ACC112 (cell line): ENCODE measurements at regions not wholly inside any gene's neighbourhood (a gene's known extent, or its start where the extent isn't known, plus 50 kb on each side); places are given as distances from the start of the nearest gene placed in this dataset.
"Not testable (repeated sequence)": the region's sequence is repeated elsewhere in the genome, so short reads cannot be mapped to it uniquely, and the experiment has no call there.

Experiments used
- H2AFZ ChIP-seq: fragments of 200-600 bp; sonication (generic); one replicate; pipeline ENCODE4 v1.6.0; 2017; ENCODE audit warnings: antibody characterized with exemption, low read length; ENCODE audit not compliant: unreplicated experiment
- H3K27ac ChIP-seq: fragments of 200-600 bp; sonication (generic); 2 replicates; pipeline ENCODE4 v1.5.1; 2014; ENCODE audit warnings: low read depth, mild to moderate bottlenecking, antibody characterized with exemption, low read length, moderate library complexity
- H3K27me3 ChIP-seq: fragments of 200-600 bp; sonication (generic); 2 replicates; pipeline ENCODE4 v1.6.1; 2014; ENCODE audit warnings: mild to moderate bottlenecking, antibody characterized with exemption, low read length, moderate library complexity, mixed read lengths; ENCODE audit not compliant: insufficient read depth
- H3K36me3 ChIP-seq: fragments of 200-600 bp; sonication (generic); 2 replicates; pipeline ENCODE4 v1.6.1; 2016; ENCODE audit warnings: mild to moderate bottlenecking, antibody characterized with exemption, low read length, moderate library complexity, mixed read lengths; ENCODE audit not compliant: insufficient read depth
- H3K4me1 ChIP-seq: fragments of 200-600 bp; sonication (generic); one replicate; pipeline ENCODE4 v1.6.1; 2016; ENCODE audit warnings: low read length, mixed read lengths; ENCODE audit not compliant: insufficient read depth, unreplicated experiment, control insufficient read depth
- H3K4me3 ChIP-seq: fragments of 200-600 bp; sonication (generic); 2 replicates; pipeline ENCODE4 v1.5.1; 2014; ENCODE audit warnings: mild to moderate bottlenecking, low read depth, low read length
- H3K79me2 ChIP-seq: fragments of 200-600 bp; sonication (generic); one replicate; pipeline ENCODE4 v1.6.0; 2016; ENCODE audit warnings: low read length; ENCODE audit not compliant: control insufficient read depth, unreplicated experiment, insufficient read depth

DNA sequence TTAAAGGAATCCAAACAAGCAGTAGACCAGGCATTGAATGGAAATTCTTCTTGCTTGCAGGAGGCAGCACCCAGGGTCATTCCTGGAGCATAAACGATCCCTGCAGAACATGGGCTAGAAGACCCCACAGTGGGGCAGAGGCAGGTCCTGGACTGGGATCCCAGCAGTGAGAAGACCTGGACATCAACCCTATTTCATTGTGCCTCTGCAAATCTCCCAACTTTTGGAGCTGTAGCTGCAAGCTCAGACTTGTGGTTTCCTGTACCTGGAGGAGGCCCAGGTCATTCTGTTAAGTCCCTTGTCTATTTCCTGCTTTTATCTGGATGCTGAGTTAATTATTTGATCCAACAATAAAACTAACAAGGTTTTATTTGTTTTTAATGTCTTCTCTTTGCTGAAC lies 61.7 kb downstream of the CALM1 start:
- Histone ChIP-seq H3K27me3 (peaks cover 27% of the 10 kb centered on the region), H3K27ac (no peak overlapping the region), H3K79me2 (no peaks in the 10 kb centered on the region), H3K4me3 (no peak overlapping the region), H2AFZ (no peak overlapping the region), H3K36me3 (no peaks in the 10 kb centered on the region), H3K4me1 (no peaks in the 10 kb centered on the region)

DNA sequence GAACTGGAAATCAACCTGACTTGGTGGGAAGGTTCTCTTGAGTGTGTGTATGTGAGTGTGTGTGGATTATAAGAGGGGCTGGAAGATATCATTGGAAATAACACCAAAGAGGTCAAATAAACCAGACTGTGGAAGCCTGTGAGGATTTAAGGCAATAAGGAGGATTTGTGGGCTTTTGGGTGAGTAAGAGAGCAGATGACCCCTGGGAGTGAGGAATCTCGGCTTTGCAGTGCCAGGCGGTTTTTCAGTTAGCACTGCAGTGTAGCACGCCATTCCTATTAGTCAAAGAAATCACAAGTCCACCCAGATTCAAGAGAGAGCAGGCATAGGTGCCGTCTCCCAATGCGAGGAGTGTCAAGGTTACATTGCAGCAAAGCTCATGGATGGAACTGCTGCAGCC lies 63.3 kb downstream of the CALM1 start:
- Histone ChIP-seq H3K27me3 (peaks cover 31% of the 10 kb centered on the region), H3K27ac (no peak overlapping the region), H3K4me1 (no peaks in the 10 kb centered on the region), H3K79me2 (no peaks in the 10 kb centered on the region), H3K36me3 (no peaks in the 10 kb centered on the region), H3K4me3 (no peak overlapping the region), H2AFZ (no peak overlapping the region)

DNA sequence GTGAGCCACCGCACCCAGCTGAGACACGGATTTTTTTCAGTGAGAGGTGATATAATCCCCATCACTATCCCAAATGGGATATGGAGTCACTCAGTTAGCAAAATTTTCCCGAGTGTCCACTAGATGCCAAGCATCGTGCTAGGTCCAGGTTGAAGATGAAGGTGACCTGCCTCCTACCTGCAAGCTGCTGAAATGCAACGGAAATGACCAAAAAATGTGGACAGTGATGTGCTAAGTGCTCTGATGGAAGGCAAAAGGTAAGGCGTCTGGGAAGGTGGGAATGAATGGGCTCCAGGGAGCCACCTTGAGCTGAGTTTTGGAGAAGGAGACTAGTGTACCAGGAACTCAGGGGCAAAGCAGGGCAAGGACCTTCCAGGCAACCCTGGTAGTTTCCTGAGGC lies 64.6 kb downstream of the CALM1 start:
- Histone ChIP-seq H3K79me2 (no peaks in the 10 kb centered on the region), H2AFZ (no peak overlapping the region), H3K27ac (no peak overlapping the region), H3K4me1 (no peaks in the 10 kb centered on the region), H3K36me3 (no peaks in the 10 kb centered on the region), H3K4me3 (no peak overlapping the region), H3K27me3 (peaks cover 30% of the 10 kb centered on the region)

DNA sequence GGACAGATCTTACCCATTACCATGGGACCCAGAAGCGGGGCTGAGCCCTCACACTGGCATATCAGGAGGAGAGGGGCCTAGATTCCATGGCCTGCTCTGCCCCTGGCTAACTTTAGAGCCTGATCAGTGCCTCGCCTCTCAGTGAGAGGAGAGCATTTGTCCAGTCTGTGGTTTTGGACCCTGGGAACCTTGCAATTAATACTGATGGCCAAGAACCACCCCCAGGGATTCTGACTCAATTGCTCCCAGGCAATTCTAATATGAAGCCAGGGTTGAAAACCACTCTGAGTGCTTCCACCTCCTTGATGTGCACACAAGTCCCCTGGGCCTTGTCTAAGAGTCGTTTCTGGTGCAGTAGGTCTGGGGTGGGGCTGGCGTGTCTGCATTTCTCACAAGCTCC lies 67.7 kb downstream of the CALM1 start:
- peaks cover 56% of the 10 kb centered on the region for H3K27me3 ChIP-seq
- H3K27ac ChIP-seq: no peak overlapping the region
- no peak overlapping the region for H2AFZ ChIP-seq
- H3K79me2 ChIP-seq: no peaks in the 10 kb centered on the region
- H3K36me3 ChIP-seq: no peaks in the 10 kb centered on the region
- no peaks in the 10 kb centered on the region for H3K4me1 ChIP-seq
- no peak overlapping the region for H3K4me3 ChIP-seq

DNA sequence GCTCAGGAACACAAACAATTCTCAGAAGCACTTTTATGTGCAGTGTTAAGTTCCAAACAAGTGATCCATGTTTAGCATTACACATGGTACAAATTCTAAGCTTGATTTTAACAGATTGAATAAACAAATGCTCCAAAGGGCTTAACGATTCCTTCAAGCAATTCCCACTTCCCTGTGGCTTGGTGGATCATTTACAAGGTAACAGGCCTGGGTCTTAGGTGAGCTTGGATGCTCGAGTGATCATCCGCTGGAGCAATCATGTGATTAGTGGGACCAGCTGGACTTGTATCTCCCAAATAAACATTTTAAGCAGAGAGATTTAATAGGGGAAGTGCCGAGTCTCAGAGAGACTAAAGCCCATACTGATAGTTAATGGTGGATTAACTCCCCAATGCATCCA lies 70.7 kb downstream of the CALM1 start:
- Histone ChIP-seq H3K27ac (no peak overlapping the region), H3K36me3 (no peaks in the 10 kb centered on the region), H2AFZ (no peak overlapping the region), H3K4me1 (no peaks in the 10 kb centered on the region), H3K4me3 (no peak overlapping the region), H3K79me2 (no peaks in the 10 kb centered on the region), H3K27me3 (peaks cover 69% of the 10 kb centered on the region)

DNA sequence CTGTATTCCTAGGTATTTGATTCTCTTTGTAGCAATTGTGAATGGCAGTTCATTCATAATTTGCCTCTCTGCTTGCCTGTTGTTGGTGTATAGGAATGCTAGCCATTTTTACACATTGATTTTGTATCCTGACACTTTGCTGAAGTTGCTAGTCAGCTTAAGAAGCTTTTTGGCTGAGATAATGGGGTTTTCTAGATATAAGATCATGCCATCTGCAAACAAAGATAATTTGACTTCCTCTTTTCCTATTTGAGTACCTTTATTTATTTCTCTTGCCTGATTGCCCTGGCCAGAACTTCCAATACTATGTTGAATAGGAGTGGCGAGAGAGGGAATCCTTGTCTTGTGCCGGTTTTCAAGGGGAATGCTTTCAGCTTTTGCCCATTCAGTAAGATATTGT lies 72.6 kb downstream of the CALM1 start:
- peaks cover 71% of the 10 kb centered on the region for H3K27me3 ChIP-seq
- H2AFZ ChIP-seq, H3K4me1 ChIP-seq, H3K4me3 ChIP-seq, H3K79me2 ChIP-seq, H3K36me3 ChIP-seq, H3K27ac ChIP-seq: not testable (repeated sequence)

DNA sequence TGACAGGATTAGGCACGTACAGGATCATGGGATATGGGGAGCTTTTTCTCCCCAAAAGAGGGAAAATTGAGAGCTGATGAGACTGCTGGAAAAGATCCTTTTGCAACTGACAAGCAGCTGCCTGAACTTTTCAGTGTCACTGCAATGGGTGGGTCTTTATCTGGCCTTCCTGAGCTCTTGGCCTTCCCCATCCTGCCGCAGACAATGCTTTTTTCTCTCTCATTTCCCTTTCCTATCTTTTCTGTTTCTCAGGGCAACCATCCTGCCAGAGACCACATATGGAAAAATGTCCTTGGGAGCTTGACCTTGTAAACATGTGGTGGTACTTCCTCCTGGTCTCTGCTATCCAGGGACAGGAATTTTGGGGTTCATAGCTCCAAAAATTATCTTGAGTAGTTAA lies 75.8 kb downstream of the CALM1 start:
- no peaks in the 10 kb centered on the region for H3K79me2 ChIP-seq
- peaks cover 70% of the 10 kb centered on the region for H3K27me3 ChIP-seq
- no peak overlapping the region for H3K4me3 ChIP-seq
- no peaks in the 10 kb centered on the region for H3K4me1 ChIP-seq
- no peak overlapping the region for H3K27ac ChIP-seq
- no peak overlapping the region for H2AFZ ChIP-seq
- H3K36me3 ChIP-seq: no peaks in the 10 kb centered on the region
